ENCODE measurements at regions not wholly inside any gene's neighbourhood (a gene's known extent, or its start where the extent isn't known, plus 50 kb on each side); places are given as distances from the start of the nearest gene placed in this dataset.

- no peak for DNase-seq (ENCODE audit: low read depth)
- TF ChIP-seq, protein P1, sequence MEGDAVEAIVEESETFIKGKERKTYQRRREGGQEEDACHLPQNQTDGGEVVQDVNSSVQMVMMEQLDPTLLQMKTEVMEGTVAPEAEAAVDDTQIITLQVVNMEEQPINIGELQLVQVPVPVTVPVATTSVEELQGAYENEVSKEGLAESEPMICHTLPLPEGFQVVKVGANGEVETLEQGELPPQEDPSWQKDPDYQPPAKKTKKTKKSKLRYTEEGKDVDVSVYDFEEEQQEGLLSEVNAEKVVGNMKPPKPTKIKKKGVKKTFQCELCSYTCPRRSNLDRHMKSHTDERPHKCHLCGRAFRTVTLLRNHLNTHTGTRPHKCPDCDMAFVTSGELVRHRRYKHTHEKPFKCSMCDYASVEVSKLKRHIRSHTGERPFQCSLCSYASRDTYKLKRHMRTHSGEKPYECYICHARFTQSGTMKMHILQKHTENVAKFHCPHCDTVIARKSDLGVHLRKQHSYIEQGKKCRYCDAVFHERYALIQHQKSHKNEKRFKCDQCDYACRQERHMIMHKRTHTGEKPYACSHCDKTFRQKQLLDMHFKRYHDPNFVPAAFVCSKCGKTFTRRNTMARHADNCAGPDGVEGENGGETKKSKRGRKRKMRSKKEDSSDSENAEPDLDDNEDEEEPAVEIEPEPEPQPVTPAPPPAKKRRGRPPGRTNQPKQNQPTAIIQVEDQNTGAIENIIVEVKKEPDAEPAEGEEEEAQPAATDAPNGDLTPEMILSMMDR (IDR thresholded peaks at IDR 0.05; ENCODE audit: low read depth, low read length, missing control alignments), result no peak
- H3K4me3 ChIP-seq (ENCODE audit: low read depth, low read length), result no peak overlapping the region
These were observed 543.9 kb downstream of the RNF144B start for GRCh38 chr6:18931086-18931485.

GRCh38 chr6:18958146-18958545 is 571.0 kb downstream of the RNF144B start:
- no peak overlapping the region for H3K4me3 ChIP-seq (ENCODE audit: low read depth, low read length)
- TF ChIP-seq, protein P1 (IDR thresholded peaks at IDR 0.05; ENCODE audit: low read depth, low read length, missing control alignments), result no peak
- no peak for DNase-seq (ENCODE audit: low read depth)

GRCh38 chr6:18961566-18961965 is 574.4 kb downstream of the RNF144B start:
- DNase-seq (ENCODE audit: low read depth), result no peak
- TF ChIP-seq, protein P1 (IDR thresholded peaks at IDR 0.05; ENCODE audit: low read depth, low read length, missing control alignments), result no peak
- H3K4me3 ChIP-seq (ENCODE audit: low read depth, low read length), result no peak overlapping the region

GRCh38 chr6:18962361-18962905 is 575.3 kb downstream of the RNF144B start:
- TF ChIP-seq, protein P1 (IDR thresholded peaks at IDR 0.05; ENCODE audit: low read depth, low read length, missing control alignments), result no peak
- DNase-seq (ENCODE audit: low read depth), result no peak
- no peak overlapping the region for H3K4me3 ChIP-seq (ENCODE audit: low read depth, low read length)

GRCh38 chr6:18963439-18963838 is 576.3 kb downstream of the RNF144B start:
- no peak for DNase-seq (ENCODE audit: low read depth)
- TF ChIP-seq, protein P1 (IDR thresholded peaks at IDR 0.05; ENCODE audit: low read depth, low read length, missing control alignments), result no peak
- H3K4me3 ChIP-seq (ENCODE audit: low read depth, low read length), result no peak overlapping the region

GRCh38 chr6:18973251-18973650 is 586.1 kb downstream of the RNF144B start:
- DNase-seq (ENCODE audit: low read depth), result no peak
- TF ChIP-seq, protein P1 (IDR thresholded peaks at IDR 0.05; ENCODE audit: low read depth, low read length, missing control alignments), result no peak
- no peak overlapping the region for H3K4me3 ChIP-seq (ENCODE audit: low read depth, low read length)

GRCh38 chr6:18976091-18976490 is 588.9 kb downstream of the RNF144B start:
- TF ChIP-seq, protein P1 (IDR thresholded peaks at IDR 0.05; ENCODE audit: low read depth, low read length, missing control alignments), result no peak
- no peak for DNase-seq (ENCODE audit: low read depth)
- no peak overlapping the region for H3K4me3 ChIP-seq (ENCODE audit: low read depth, low read length)

Measured in GM12864 (cell line).